Fibroblast of lung (primary cell): ENCODE measurements at regions not wholly inside any gene's neighbourhood (a gene's known extent, or its start where the extent isn't known, plus 50 kb on each side); places are given as distances from the start of the nearest gene placed in this dataset.

ENCODE experiments used
- CTCF ChIP-seq, 2 donors: IDR thresholded peaks in 1 of 2; conservative IDR thresholded peaks in 1 of 2; 1 replicate in 1 of 2; 2 replicates in 1 of 2; pipeline ENCODE4 v1.5.1; 2011 to 2012; ENCODE audit warnings: low read length in 2 of 2, control low read depth in 1 of 2, inconsistent platforms in 1 of 2, low read depth in 1 of 2, mild to moderate bottlenecking in 1 of 2
- EZH2 ChIP-seq: IDR thresholded peaks from 2 replicates; pipeline ENCODE4 v1.5.1; 2012; ENCODE audit warnings: low read length, control low read depth, mild to moderate bottlenecking; ENCODE audit errors: missing control alignments

GRCh38 chr2:163231666-163232065, 393.1 kb upstream of the KCNH7 start:
- no peak for TF ChIP-seq EZH2
- TF ChIP-seq CTCF (conservative IDR thresholded peaks at IDR 0.05 in 1 of 2, IDR thresholded peaks at IDR 0.05 in 1 of 2; ENCODE audit: low read depth in 1 of 2, low read length in 2 of 2), result no peak
